ENCODE measurements at regions not wholly inside any gene's neighbourhood (a gene's known extent, or its start where the extent isn't known, plus 50 kb on each side); places are given as distances from the start of the nearest gene placed in this dataset.
"Not testable (repeated sequence)": the region's sequence is repeated elsewhere in the genome, so short reads cannot be mapped to it uniquely, and the experiment has no call there.

DNA sequence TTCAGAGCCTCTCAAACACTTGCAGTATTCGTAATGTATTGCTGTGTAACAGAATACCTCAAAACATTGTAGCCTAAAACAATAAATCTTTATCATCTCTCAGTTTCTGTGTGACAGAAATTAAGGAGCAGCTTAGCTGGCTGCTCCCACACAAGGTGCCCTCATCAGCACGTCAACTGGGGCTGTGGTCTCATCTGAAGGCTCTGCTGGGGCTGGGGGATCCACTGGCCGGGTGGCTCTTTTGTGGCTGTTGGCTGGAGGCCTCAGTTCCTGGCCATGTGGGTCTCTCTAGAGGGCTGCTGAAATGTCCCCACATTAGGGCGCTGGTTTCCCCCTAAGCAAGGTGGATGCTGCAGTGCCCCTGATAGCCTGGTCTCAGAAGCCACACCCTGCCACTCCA lies 113.4 kb upstream of the CIBAR2 start:
- no peak for DNase-seq

DNA sequence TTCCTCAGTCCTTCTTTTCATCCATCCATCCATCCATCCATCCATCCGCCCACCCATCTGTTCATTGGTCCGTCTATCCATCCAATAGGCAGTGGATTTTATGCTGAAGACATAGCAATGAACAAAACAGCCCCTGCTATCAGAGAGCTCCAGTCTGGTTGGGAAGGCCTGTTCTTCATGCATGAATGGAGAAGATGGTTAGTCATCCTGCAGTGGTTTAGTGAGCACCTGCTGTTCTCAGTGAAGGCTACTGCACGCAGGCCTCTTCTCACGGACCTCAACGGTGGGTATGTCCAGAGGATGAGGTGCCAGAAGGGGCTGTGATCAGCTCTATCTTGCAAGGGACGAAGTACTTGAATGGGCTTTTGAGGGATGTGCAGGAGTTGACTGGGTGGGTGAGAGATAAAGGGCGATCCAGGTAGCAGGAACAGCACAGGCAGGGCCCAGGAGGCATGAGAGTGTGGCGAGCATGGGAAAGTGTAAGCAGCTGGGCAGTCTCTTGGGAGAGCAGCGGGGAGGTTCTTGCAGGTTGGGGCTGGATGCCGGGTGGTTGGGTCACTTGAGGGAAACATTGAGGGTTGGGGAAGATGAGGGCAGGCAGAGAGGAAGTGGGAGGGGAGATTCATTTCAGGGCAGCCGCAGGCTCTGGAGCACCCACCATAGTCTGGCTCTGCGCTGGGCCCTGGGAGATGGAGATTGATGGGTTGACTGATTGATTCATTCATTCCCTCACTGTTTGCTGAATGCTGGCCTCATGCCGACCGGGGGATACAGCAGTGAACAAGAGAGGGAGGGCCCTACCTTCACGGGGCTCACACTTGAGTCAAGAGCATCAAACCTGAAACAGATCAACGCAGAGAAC lies 115.0 kb upstream of the CIBAR2 start:
- no peak for DNase-seq

DNA sequence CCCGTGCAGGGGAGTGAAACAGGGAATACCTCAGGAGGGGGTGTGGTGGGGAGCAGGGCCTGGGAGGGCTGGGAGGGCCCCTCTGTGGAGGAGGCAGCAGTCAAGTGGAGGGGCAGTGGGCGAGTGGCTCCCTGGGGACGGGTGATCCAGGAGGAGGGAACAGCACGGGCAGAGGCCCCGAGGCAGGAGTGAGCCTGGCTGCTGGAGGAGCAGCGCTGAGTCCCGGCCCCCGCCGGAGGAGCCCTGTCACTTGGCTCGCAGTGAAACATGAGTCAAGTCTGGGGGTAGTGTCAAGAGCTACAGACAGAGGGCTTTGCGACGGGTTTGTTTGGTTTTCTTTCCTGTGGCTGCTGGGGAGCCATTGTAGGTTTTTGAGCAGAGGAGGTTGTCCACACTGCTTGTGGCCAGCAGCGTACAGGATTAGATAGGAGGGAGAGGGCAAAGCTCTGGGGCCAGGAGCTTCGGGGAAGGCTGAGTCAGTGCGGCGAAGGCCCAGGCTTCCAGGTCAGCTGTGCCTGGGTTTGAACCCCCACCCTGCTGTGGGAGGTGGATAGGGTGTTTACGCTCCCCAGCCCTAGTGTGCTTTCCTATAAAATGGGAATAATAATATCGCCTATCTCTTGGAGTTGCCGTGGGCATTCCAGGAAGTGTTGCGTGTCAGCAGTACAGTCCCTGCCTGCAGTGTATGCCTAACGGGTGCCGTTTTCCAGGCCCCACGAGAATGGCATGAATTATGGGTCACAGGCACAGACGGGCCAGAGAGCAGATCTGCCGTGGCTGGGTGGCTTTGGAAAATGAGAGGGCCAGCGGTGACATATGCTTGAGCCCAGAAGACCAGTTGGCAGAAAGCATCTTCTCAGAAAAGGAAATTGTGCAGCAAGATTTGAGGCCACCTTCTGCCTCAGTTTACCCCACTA lies 115.9 kb upstream of the CIBAR2 start:
- no peak for DNase-seq

DNA sequence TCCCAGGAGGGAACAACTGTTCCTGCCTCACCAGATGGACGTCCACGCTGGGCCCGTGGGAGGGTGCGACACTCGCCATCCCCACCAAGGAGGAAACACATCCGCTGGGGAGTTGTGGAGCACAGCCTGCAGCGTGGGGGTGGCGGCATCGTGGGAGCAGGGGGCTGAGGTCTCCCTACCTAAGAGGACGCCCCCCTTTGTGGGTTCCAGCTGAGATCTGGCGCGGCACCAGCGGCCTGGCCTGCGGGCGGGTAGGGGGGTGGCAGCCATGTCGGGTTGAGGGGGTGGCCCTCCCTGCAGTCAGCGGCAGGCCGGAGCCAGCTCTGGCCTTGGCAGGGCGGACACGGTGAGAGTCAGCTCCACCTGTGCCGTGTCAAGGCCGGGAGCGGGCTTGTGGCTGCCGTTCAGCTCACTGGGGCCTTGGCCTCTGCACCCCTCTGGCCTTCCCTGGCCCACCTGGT lies 116.7 kb upstream of the CIBAR2 start:
- no peak for DNase-seq

DNA sequence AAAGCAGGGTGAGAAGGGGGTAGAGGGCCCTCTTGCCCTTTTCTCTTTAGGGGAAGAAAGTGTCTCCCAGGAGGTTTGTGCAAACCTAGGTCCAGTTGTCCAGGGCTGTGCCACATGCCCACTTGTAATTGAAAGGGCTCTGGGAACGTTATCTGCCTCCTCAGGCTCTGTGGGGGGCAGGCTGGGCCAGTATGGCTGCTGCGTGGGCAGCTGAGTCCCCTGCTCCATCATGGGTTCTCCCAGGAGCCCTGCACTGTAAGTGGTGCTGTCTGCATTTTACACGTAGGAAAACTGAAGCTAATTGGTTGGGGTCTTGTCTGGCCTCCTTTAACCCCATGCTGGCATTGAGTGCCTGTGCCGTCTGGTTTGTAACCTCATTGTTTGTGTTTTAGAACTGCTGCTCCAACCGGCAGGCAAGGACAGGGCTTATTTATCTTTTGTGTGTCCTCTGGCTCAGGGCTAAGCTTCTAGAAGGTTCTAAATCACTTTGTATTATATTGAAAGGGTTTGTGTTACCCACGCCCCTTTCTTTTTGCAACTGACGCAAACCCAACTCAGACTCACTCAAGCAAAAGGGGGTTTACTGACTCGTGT lies 117.7 kb upstream of the CIBAR2 start:
- no peak for DNase-seq

DNA sequence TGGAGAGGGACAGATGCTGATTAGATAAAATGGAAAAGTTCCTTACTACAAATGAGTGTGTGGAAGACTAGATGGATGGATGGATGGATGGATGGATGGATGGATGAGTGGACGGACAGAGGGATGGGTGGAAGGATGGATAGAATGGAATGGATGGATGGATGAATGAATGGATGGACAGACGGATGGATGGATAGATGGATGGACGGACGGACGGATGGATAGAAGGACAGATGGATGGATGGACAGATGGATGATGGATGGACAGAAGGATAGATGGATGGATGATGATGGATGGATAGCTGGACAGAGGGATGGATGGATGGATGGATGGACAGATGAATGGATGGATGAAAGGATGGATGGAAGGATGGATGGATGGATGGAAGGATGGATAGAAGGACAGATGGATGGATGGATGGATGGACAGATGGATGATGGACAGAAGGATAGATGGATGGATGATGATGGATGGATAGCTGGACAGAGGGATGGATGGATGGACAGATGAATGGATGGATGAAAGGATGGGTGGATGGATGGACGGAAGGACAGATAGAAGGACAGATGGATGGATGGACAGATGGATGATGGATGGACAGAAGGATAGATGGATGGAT lies 118.6 kb upstream of the CIBAR2 start:
- not testable (repeated sequence) for DNase-seq

DNA sequence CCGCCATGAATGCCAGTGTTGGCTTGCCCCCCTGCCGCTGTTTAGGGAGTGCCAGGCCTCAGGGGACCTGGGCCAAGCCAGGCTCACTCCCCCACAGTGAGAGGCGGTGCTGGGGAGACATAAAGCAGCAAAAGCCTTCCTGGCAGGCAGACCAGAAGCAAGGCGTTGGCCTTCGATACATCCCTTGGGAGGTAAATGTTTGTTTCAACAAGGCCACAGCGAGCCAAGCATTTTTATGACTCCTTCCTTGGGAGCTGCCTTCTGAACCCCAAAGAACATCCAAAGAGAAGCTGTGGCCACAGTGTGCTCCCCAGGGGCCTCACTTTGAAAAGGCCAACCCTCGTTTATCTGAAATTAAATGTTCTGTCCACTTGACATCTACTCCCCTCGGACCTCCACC lies 119.7 kb upstream of the CIBAR2 start:
- no peak for DNase-seq

DNA sequence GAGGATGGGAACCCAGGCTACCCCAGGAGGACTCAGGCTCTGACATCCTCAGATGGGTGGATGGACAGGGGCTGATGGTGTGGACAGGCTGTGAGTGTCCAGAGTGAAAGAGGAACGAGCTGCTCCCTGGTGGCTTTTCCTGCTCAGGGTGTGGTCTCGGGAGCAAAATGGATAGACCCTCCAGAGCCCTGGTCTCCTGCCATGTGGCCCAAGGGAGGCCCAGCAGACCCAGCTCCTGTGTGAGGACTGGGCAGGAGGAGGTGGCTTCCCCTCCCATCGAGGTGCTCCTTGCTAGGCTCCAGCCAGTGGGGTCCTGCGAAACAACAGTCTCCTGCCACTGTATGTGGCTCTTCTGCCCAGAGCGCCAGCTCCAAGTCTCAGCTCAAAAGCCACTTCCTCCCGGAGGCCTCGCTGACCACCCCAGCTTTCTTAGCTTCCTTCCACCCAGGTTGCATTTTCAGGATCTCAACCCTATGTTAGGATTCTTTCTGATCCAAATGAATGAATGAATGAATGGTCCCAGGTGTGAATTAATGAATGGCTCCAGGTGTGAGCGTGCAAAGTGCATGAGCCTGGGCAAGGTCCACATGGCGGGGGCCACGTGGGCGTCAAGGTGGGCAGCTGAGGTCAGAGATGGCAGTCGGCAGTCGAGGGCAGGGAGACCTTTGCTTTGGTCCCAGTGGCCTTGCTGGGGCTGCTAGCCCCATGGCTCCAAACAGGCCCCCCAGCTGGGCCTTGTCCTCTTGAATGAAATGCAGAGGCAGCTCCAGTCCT lies 120.3 kb upstream of the CIBAR2 start:
- no peak for DNase-seq

DNA sequence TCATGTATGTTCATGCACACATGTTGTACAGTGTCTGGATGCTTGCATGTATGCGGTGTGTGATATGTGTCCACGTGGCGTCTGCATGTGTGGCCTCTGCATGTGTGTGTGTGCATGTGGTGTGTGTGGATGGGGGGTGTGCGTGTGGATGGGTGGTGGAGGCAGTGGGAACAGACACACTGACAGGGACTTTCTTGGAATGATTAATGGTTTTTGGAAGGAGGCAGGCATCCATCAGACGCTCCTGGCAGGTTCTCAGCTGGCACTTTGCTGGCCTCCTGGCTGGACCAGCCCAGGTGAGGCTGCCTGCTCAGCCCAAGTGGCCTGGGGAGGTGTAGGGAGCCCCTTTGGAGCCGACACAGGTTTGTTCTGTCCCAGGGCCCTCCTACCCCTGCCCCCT lies 121.2 kb upstream of the CIBAR2 start:
- DNase-seq = no peak

DNA sequence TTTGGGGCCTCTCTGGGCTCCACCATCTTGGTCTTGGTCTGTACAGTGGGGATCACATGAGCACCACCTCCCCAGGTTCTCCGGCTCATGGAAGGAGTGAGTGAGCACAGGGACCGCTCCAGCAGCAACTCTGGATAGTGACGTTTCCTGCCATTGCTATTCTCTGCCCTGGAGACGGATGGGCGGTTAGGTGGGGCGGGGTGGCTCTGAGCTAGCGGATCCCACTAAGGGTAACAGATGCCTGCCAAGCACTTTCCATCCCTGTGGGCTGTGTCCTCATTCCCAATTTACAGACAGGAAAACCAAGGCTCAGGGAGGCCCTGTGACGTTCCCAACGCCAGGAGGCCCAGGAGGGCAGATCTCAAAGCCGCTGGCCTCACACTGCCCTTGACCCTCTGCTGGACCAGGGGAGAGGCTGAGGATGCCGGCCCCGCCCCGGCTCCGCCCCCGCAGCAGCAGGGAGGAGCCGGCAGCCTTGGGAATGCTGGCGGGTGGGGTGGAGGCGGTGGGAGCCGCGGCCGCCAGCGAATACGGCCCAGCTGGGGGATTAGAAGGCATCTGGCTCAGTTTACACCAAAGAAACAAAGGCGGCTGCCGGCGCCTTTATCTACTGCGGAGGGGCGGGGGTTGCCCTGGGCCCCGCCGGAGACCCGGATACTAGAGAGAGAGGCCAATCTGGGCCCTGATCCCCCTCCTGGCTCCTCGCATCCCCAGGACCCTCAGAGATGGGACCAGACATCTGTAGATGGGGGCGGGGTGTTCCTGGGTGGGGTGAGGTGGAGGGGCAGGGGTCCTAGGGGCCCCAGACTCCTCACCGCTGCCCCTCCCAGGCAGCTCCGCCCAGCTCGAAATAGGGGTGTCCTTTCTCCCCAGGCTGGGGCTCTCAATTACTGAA lies 122.3 kb upstream of the CIBAR2 start:
- no peak for DNase-seq

DNA sequence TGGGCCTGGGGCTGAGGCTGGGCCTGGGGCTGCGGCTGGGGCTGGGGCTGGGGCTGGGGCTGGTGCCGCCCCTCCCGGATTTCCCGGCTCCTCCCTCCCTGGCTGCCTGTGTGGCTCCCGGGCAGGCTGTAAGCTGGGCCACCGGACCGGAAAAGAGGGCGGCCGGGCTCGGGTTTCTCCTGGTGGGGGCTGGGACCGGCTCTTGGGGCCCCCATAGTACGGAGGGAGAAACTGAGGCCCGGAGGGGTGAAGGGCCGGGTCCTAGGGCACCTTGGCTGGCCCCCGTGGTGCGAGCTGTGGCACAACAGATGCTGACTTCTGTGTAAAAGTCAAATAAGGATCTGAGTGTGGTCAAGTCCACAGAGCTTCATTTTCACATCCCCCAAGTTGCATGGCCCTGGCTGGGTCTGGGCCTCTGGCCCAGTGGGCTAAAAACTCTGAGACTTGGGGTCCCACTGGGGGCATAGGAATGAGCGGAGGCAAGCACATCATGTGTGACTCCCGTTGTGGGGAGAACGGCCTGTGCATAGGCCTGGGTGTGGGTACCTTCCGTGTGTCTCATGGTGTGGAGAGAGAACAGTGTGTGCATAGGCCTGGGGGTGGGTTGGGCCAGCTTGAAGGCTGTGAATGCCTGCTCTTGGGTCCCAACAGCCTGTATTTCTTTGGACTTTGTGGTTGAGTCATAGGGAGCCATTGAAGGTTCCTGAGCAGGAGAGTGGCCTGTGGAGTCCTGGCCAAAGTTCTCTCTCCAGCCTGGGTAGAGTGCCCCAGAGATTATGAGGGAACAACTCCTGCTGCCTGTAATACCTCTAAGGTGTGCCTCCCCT lies 123.9 kb upstream of the CIBAR2 start:
- DNase-seq = no peak

DNA sequence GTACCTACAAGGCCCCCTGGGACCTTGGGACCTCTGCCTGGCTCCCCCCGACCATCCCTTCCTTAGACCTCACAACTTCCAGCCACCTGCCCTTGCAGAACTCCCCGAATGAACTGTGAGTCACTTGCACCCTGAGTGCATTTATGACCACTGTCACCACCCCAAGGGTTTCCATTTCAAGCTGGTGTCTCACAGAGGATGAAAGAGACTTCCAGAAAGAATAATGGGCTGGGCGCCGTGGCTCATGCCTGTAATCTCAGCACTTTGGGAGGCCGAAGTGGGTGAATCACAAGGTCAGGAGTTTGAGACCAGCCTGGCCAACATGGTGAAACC lies 124.5 kb upstream of the CIBAR2 start:
- DNase-seq = no peak

DNA sequence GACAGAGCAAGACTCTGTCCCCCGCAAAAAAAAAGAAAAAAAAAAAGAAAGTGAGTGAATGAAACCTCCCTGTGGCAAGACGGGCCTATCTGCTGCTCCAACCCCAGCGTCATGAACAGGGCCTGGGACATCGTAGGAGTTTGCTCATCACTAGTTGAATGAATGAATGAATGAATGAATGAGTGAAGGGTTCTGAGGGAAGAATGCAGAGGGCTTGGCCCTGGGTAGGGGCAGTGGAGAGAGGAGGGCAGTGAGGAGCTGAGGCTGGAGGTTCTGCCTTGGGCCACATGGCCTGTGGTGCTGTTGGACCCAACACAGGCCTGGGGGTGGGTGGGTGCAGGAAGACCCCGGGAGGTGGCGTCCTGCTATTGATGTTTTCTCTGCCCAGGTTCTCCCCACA lies 125.5 kb upstream of the CIBAR2 start:
- no peak for DNase-seq

DNA sequence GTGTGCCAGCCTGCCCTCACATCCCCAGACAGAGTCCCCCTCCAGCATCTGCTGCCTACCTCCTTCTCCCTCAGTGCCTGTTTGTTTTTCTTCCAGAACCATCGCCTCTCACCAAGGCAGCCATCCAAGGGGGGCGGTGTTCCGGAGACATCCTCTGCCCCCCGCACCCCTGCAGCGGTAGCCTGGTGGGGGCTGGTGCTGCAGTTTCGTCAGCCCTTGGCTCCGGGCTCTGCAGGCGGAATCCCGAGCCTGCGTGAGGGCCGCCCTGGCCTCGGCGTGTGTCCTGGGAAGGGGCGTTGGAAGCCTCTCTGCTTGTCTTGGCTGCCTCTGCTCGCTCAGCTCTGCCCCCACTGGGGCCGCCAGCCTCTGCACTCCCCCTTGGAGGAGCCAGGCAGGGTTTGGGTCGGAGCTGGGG lies 126.0 kb upstream of the CIBAR2 start:
- no peak for DNase-seq

DNA sequence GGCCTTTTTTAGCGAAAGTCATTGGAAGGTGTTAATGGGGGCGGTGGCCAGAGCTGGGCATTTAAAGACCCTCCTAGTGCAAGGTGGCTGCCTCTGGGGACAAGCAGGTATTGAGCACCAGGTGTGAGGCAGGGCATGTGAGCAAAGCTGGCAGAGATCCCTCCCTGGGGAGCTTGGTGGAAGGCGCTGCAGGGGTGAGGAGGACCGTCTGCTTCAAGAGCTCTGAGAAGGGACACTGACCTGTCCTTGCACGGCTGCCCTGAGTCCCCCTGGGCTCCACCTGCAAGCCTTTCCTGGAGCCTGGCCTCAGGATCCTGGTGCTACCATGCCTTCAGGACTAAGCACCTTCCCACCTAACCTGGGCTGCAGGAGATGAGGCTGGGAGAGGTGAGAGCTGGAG lies 127.0 kb upstream of the CIBAR2 start:
- no peak for DNase-seq

DNA sequence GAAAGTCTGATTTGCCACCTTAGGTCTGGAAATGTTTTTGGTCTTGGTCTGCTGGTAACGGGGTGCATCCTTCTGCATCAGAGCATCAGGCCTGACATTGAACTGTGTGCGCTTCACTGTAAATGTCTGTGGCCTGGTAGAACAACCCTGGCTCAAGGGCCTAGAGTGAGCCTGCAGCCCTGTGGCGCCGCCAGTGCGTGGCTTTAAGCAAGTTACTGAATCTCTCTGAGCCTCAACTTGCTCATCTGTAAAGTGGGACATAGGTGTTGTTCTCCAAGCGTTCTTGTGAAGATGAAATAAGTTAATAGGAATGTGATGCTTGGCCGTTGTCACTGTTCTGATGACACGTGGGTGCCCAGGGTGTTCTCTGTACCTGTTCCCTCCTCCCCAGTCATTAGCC lies 127.6 kb upstream of the CIBAR2 start:
- no peak for DNase-seq

DNA sequence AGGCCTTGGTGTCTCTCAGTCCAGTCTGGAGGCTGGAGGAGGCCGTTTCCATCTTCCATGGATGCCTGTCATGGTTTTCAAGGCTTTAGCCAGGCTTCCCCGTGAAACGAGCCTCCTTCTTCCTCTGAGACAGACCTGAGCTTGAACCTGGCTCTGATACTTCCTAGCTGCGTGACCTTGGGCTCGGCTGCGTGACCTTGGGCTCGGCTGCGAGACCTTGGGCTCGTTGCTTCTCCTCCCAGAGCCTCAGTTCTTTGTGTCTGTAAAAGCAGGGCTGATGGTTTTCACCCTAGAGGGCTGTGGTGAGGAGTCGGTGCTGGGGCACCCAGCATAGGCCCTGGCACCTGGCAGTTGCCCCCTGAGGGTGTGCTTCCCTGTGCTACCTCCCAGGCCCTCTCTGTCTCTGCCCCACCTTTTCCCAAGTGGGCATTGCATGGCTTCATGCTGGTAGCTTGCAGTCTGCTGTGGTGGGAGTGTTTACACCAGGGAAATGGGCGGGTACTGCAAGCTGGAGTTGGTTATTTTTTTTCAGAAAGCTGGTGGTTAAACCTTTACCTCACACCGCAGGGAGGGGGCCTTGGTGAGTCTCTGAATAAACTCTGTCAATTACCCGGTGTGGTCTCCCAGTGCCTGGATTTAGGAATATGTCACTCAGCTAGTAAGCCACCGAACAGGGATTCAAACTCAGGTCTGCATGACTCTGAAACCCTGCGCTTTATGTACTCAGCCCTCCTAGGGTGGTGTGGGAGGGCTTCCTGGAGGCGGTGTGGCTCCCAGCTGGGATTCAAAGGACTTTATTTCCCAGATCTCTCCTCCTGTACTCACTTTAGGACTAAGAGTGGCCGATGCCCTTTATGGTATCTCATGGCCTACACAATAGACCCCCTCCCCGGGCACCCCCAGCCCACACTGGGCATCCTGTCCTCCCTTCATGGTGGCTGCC lies 129.0 kb upstream of the CIBAR2 start:
- no peak for DNase-seq

DNA sequence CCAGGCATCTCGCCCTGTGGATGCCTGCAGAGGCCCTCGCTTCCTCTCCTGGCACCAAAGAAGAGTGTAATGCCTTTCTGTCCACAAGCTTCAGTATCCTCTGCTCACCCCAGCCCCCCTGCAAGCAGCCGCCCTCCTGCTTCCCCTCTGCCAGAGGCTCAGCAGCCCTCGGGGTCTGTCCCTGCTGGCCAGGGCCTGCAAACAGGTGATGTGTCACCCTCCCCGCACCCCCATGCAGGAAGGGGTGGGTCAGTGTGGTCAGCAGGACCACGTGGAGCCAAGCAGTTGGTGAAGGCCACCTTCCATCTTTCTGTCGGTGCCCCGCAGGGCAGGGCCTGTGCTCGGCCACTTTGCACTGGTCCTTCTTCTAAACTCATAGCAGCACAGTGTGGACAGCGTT lies 129.9 kb upstream of the CIBAR2 start:
- DNase-seq = no peak

DNA sequence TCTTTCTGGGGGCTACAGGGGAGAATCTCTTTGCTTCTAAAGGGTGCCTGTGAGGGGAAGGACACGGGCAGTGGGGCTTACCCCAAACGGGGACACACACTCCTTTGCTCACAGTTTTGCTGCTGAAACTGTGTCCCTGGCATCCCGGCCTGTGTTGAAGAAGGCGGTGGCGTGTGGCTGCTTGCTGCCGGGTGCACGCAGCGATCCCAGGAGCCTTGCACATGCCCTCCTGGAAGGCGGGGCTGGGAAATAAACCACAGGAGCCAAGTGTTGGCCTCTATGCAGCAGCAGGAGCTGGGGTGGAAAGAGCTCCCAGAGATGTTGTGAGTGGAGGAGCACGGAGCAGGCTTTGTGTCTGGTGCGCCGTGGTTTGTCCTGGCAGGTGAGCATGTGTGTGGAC lies 131.0 kb upstream of the CIBAR2 start:
- no peak for DNase-seq

Data from stimulated activated CD4-positive, alpha-beta T cell treated with anti-CD3 and anti-CD28 coated beads, Interleukin-4, amount 100 ng/mL, for 1 hour (primary cell).